Tibial artery (tissue), 4 donors: ENCODE measurements at regions not wholly inside any gene's neighbourhood (a gene's known extent, or its start where the extent isn't known, plus 50 kb on each side); places are given as distances from the start of the nearest gene placed in this dataset.

Experiments used
- DNase-seq, 2 donors: peaks; one replicate each; pipeline ENCODE4 v3.0.0-alpha.2; 2019
- H3K27ac ChIP-seq, 2 donors: fragments of 200-600 bp; sonication (generic) in 1 of 2; 1 replicate in 1 of 2; 2 replicates in 1 of 2; pipeline ENCODE4 v1.5.1; 2018 to 2019; ENCODE audit warnings: mild to moderate bottlenecking in 1 of 2
- H3K27me3 ChIP-seq, 2 donors: fragments of 200-600 bp; sonication (generic) in 1 of 2; one replicate each; pipeline versions ENCODE4 v1.5.1 to v1.6.0; 2016 to 2019
- H3K36me3 ChIP-seq, 3 donors: fragments of 200-600 bp; sonication (generic) in 2 of 3; one replicate each; pipeline ENCODE4 v1.5.1; 2016 to 2019; ENCODE audit warnings: mild to moderate bottlenecking in 2 of 3
- H3K4me1 ChIP-seq, 4 donors: fragments of 200-600 bp; sonication (generic) in 2 of 4; 1 replicate in 3 of 4; 2 replicates in 1 of 4; pipeline ENCODE4 v1.5.1; 2016 to 2019
- H3K4me3 ChIP-seq, 2 donors: fragments of 200-600 bp; sonication (generic) in 1 of 2; 1 replicate in 1 of 2; 2 replicates in 1 of 2; pipeline ENCODE4 v1.5.1; 2018 to 2019; ENCODE audit warnings: mild to moderate bottlenecking in 2 of 2
- H3K9me3 ChIP-seq, 3 donors: fragments of 200-600 bp; sonication (generic) in 1 of 3; one replicate each; pipeline ENCODE4 v1.5.1; 2016 to 2019
- CTCF ChIP-seq, 2 experiments: fragments of 200-600 bp in 1 of 2; fragments of 450-650 bp in 1 of 2; IDR thresholded peaks; one replicate each; pipeline ENCODE4 v1.5.1; 2017 to 2019; ENCODE audit warnings: antibody characterized with exemption in 2 of 2, mild to moderate bottlenecking in 1 of 2, moderate library complexity in 1 of 2
- intact Hi-C: fragments of 100-400 bp; cut with DNase I; formaldehyde crosslinking; loops from one replicate; pipeline ENCODE4 v1.15.0; 2023; ENCODE audit warnings: low total_unique reads

GRCh38 chr2:168320267-168320666, 72.9 kb upstream of the STK39 start:
- Histone ChIP-seq H3K27me3 (peaks cover 0 to 12% of the 10 kb centered on the region in 2 donors), H3K4me1 (peaks cover 0 to 12% (median 3%) of the 10 kb centered on the region in 4 donors), H3K4me3 (no peak overlapping the region), H3K9me3 (no peaks in the 10 kb centered on the region), H3K27ac (no peak overlapping the region), H3K36me3 (no peaks in the 10 kb centered on the region)
- no peak for TF ChIP-seq CTCF (IDR thresholded peaks at IDR 0.05)
- intact Hi-C loops = no loop called here
- DNase-seq = no peak

- no peaks in the 10 kb centered on the region for H3K9me3 ChIP-seq
- H3K36me3 ChIP-seq = no peaks in the 10 kb centered on the region
- H3K27me3 ChIP-seq = peaks cover 0 to 12% of the 10 kb centered on the region in 2 donors
- H3K4me1 ChIP-seq = no peaks in the 10 kb centered on the region
- no peak overlapping the region for H3K4me3 ChIP-seq
- no peak for DNase-seq
- TF ChIP-seq CTCF (IDR thresholded peaks at IDR 0.05) = no peak
- intact Hi-C loops = no loop called here
- no peak overlapping the region for H3K27ac ChIP-seq
These were observed 75.1 kb upstream of the STK39 start for GRCh38 chr2:168322325-168323007.

GRCh38 chr2:168323529-168324021, 76.2 kb upstream of the STK39 start:
- DNase-seq = no peak
- Histone ChIP-seq H3K36me3 (no peaks in the 10 kb centered on the region), H3K27ac (no peak overlapping the region), H3K4me1 (no peaks in the 10 kb centered on the region), H3K27me3 (peaks cover 0 to 12% of the 10 kb centered on the region in 2 donors), H3K9me3 (no peaks in the 10 kb centered on the region), H3K4me3 (no peak overlapping the region)
- intact Hi-C loops = no loop called here
- TF ChIP-seq CTCF (IDR thresholded peaks at IDR 0.05) = no peak

GRCh38 chr2:168326572-168326971, 79.2 kb upstream of the STK39 start:
- H3K27ac ChIP-seq = no peak overlapping the region
- H3K4me3 ChIP-seq = no peak overlapping the region
- TF ChIP-seq CTCF (IDR thresholded peaks at IDR 0.05) = no peak
- H3K9me3 ChIP-seq = peaks cover 0 to 17% (median 8%) of the 10 kb centered on the region in 3 donors
- H3K36me3 ChIP-seq = no peaks in the 10 kb centered on the region
- intact Hi-C loops = no loop called here
- H3K27me3 ChIP-seq = peaks cover 0 to 12% of the 10 kb centered on the region in 2 donors
- H3K4me1 ChIP-seq = no peaks in the 10 kb centered on the region
- DNase-seq = no peak

GRCh38 chr2:168327328-168327727, 79.9 kb upstream of the STK39 start:
- DNase-seq = no peak
- TF ChIP-seq CTCF (IDR thresholded peaks at IDR 0.05) = no peak
- Histone ChIP-seq H3K27ac (no peak overlapping the region), H3K9me3 (peaks cover 0 to 24% (median 8%) of the 10 kb centered on the region in 3 donors), H3K27me3 (peaks cover 0 to 12% of the 10 kb centered on the region in 2 donors), H3K4me3 (no peak overlapping the region), H3K36me3 (no peaks in the 10 kb centered on the region), H3K4me1 (no peaks in the 10 kb centered on the region)
- intact Hi-C loops = no loop called here
